GM18499 (cell line): ENCODE measurements at regions not wholly inside any gene's neighbourhood (a gene's known extent, or its start where the extent isn't known, plus 50 kb on each side); places are given as distances from the start of the nearest gene placed in this dataset.
"Not testable (repeated sequence)": the region's sequence is repeated elsewhere in the genome, so short reads cannot be mapped to it uniquely, and the experiment has no call there.

Source experiments
- ATAC-seq: cut with Tn5 transposase; IDR thresholded peaks from one replicate; pipeline ENCODE4 v1.9.1; 2021; ENCODE audit warnings: moderate number of reproducible peaks; ENCODE audit not compliant: insufficient read depth, unreplicated experiment

DNA sequence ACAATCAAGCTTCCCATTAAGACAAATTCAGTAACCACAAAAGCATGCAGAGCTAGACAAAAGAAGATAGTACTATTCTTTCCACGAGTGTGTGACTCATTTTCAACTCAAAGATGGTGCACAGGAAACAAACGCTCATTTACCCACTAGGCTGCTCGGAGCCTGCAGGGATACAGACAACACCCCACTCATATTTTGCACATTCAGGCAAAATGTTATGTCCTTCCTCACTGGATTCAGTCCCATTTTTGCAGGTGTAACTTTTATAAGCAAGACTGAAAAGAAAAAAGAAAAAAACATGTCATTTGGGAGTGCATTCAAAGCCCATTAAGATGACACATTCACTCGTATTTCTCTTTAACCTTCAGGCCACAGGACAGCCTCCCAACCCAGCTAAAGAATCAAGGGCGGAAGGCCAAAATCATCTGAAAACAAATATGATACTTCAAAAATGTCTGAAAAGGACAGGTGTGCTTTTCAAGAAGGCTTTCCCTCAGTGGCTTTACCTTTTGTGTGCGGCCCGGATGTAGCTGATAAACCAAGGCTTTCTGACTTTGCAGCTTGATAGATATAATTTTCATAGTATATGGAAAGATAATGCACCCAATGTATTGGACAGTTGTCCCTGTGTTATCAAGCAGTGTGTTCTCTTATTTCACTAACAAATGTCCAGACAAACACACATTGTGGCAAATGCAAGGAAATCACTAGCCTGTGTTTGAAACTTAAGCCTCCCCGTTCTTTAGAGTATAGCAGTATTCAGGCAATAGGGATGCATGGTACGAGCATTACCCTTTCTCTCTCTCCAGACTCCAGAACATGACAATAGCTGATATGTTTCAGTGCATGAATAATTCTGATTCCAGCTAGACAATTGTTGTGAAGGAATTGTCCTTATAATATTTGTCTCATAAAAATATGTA is 147.8 kb upstream of the KRR1 start:
- no peak for ATAC-seq

DNA sequence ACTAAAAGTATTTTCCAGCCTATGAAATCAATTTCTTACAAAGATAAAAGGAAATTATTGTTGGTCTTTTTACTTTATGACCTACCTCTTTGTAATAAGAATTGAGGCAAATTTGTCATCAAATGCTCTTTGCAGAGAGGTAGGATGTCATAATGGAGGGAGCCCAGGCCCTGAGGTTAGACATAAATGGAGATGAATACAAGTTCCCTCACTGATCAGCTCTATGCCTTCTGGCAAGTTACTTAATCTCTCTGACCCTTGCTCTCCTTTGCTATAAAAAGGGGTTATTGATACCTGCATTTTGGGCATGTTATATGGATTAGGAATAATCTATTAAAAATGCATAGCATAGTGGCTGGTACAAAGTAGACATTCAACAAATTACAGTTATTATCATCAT is 146.9 kb upstream of the KRR1 start:
- no peak for ATAC-seq

DNA sequence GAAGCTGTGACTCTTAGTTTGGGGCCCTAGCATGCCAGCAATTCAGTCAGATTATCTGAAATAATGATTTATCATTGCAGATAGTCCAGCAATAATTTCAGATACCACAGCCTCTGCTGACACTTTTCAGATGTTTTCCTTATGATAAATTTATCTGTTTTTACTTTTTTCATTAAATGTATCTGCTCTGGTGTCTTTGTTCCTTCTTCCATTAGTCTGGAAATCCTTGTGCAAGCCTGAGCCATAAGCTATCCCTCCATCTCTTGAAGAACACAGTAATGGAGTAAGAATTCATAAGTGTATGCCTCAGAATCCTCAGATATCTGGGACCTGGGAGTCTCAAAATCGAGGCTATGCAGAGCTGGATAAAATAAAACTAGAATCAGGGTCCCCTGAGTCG is 146.4 kb upstream of the KRR1 start:
- no peak for ATAC-seq

DNA sequence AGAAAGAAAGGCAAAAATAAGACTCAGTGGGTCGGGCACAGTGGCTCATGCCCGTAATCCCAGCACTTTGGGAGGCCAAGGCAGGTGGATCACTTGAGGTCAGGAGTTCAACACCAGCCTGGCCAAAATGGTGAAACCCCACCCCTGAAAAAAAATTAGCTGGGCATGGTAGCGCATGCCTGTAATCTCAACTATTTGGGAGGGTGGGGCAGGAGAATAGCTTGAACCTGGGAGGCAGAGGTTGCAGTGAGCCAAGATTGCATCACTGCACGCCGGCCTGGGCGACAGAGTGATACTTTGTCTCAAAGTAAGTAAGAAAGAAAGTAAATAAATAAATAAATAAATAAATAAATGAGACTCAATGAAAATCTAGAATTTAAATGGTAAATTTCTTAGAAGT is 145.9 kb upstream of the KRR1 start:
- not testable (repeated sequence) for ATAC-seq

DNA sequence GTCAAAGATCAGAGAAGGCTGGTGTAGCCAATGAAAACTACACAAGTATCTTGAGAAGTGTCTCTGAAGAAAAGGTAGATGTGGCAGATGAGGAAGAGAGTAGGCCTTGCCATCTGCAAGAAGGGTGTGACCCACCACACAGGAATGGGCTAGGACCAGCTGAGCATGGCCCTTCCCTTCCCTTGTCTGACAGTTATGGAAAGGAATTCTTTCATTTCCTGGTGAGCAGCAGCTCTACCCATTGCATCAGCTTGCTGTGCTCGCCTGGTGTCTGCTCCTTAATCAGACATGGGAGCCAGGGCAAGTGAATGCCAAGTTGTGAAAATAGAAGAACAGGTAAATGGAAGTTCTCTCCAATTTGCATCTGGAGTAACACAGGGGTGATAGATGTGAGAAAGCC is 145.2 kb upstream of the KRR1 start:
- no peak for ATAC-seq

DNA sequence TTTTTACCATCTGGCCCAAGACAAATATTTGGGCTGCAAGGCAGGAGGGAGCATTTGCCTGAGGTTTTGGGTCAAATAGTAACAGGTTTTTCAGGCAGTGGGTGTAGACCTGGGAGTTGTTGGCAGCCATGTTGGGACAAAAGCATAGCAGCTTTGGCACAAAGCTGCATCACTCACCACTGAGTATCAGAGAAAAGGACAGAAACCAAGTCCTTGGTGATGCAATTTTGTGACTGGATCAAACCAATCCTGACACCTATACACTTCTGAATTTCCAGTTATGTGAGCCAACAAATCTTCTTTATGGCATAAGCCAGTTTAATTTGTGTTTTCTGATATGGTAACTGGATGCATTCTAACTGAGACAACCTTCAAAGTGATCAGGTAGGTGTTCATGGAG is 144.8 kb upstream of the KRR1 start:
- ATAC-seq = no peak

DNA sequence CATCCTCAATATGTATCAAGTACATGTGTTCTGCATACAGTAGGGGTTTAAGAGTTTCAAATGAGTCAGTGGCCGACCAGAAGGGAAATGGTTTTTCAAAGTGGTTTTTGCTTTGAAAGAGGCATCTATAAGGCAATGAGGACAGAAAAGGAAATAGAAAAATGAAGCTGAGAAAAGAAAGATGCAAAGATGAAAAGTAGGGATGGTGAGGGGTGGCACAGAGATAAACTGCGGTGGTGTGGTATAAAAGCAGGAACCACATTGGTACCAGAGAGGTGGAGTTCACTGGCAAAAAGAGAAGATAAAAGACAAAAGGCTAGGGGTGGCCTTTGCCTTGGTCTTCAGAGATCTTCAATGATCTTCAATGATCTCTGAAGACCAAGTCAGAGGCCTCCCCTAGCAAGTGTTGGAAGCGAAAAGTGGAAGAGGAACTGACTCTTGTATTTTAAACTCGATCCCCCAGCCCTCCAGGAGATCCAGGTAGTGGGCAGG is 144.0 kb upstream of the KRR1 start:
- peak; percentile 76 for ATAC-seq

DNA sequence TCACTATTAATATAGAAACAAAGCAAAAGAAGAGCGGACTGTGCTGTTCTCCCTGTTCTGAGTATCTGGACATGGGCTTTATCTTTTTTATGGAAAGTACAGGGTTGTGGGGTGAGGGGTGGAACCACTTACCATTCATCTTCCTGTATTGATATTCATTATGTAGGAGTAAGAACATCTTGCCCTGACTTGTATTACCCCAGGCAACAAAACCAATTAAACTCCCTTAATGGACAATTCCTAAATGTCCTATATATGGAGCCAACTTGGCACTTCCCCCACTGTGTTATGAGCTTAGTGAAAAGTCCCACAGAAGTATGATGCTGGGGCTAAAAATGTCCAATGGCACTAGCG is 139.9 kb upstream of the KRR1 start:
- ATAC-seq = no peak

DNA sequence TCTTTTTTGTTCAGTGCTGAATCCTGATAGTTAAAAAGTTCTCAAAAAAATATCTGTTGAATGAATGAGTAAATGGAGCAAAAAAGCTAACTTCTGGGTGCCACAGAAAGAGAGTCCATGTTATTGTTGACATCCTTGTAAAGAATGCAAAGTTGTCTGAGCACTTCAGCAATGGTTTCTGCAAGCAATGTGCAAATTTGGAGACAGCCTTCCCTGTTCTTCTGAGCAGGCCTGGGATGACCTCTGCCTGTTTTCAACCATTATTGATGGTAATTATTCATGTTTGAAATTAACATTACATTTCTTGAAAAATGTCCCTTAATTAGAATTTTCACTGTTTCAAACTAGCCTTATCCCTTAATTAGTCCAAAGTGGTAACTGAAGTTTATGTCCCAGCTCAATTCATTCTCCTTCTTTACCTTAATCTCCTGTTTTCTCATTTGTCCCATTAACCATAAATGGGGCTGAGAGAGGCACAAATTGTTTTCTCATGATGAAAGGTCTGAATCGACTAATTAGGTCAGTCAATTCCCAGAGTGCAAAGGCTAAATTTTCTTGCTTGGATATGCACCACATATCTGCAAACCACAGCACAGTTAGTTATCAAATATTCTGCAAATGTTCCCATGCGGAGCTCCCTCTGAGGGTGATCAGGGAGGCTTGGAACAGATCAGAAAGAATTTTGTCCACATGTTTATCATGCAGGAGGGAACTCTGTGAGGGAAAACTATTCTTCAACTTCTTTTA is 139.4 kb upstream of the KRR1 start:
- ATAC-seq = no peak

DNA sequence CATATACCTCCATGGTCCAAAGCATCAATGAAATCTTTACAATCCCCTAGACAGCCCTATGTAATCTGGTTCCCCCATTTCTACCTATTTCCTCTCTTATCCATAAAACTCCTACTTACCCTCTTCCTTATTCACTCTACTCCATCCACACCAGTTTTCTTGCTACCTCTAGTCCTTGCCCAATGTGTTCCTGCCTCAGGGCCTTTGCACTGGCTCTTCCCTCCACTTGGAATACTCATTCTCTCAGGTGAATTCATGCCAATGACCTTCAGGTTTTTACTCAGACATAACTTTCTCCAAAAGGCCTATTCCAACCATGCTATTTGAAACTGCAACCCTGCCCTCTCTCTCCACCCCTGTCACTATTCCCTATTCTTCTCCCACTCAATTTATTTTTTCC is 138.7 kb upstream of the KRR1 start:
- ATAC-seq = no peak

DNA sequence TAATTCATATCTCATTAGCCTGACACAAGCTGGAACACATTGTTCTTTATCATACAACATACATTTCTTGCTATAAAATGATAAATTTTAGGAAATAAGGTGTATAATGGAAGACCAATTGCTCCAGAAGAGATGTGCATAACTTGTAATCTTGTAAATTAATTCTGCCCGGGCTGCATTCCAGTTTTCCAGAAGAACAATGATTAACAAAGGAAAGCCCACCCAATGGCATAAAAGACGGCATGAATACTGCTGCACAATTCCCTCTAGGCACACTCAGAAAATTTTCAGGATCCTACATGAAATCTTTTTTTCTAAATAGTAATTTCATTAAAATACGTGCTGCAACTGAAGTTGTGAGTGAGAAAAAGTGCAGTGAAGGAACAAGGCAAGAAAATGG is 137.4 kb upstream of the KRR1 start:
- no peak for ATAC-seq

DNA sequence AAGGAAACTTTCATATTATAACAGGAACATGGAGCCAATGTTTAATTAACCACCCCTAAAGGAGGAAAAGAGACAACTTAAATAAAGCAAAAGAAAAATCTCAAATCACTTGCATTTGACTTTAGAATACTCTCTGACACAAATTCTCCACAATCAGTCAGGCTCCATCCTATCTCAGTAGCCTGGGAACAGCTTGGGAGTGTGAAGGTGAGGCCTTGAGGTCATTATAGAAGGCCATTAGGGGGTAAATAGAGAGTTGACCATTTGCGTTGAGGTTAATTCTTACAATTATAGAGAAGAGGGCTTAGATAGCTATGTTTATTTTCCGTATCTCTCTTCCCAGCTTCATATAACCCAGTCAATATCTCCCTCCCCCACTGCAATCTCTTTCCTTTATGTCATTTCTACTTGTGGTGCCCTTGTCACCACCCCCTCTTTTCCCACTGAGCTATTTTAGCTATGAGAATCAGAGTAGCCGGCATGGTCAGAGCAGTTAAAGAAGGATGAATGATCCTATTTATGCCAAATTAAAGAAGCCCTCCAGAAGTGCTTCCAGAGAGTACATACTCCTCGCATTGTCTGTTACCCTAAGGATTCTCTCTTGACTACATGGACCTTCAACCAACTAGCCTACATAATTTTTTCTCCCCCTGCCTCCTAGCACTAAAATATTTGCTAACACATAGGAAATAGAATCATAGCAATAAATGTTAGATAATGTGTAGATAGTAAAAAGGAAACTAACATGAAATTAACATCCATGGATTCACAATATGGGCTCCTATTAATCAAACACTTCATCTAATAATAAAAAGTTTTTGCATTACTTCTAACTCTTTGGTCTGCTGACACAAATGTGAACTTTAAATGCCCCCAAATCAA is 135.2 kb upstream of the KRR1 start:
- ATAC-seq = no peak

DNA sequence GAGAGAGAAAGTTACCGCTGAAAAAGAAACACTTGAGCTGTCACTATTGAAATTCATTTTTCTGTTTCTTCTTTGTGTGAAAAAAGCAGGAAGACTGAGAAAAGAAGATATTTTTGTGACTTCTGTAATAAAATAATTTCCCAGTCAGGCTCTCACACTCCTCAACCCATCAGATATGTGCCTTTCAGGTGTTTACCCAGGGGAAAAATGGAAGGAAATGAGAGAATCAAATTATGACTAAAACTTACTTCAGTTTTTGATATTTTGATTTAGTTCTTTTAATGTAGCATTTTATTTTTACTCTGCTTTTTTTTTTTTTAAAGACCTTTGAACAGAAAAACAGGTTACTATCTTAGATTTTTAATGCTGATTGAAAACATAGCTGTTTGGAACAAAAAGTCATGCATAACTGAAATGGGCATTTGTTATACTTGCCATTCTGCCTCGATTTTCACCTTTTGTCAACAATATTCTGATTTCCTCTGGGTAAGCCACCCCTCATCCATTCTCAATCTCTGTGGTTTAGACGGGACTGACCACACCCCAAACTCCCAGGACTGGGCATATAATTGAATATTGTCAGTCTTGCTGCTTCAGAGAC is 133.2 kb upstream of the KRR1 start:
- no peak for ATAC-seq

DNA sequence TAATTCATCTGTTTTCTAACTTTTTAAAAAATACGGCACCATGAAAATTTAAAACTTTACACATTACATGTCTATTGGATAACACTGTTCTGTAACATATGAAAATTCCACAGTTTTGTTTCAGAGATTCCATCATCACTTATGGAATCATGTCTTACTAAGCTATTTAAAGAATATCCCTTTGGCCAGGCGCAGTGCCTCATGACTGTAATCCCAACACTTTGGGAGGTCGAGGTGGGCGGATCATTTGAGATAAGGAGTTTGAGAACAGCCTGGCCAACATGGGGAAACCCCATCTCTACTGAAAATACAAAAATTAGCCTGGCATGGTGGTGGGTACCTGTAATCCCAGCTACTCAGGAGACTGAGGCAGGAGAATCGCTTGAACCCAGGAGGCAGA is 131.7 kb upstream of the KRR1 start:
- not testable (repeated sequence) for ATAC-seq

DNA sequence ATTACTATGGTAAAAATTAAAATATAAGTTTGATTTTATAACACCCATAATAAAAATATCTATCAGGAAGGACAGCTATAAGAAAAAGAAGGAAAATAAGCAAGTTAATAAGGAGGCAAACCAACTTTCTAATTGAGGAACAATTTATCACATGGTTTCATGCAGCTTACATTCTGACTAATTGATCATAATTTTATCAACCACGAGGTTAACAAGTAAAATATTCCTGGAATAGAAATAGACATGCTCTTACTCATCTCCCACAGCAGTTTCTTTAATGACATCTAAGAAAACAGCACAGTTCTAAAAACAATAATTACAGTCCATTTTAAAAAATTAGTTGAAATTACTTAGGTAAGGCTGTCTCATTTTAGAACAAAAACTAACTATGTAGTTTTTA is 130.8 kb upstream of the KRR1 start:
- ATAC-seq = no peak

DNA sequence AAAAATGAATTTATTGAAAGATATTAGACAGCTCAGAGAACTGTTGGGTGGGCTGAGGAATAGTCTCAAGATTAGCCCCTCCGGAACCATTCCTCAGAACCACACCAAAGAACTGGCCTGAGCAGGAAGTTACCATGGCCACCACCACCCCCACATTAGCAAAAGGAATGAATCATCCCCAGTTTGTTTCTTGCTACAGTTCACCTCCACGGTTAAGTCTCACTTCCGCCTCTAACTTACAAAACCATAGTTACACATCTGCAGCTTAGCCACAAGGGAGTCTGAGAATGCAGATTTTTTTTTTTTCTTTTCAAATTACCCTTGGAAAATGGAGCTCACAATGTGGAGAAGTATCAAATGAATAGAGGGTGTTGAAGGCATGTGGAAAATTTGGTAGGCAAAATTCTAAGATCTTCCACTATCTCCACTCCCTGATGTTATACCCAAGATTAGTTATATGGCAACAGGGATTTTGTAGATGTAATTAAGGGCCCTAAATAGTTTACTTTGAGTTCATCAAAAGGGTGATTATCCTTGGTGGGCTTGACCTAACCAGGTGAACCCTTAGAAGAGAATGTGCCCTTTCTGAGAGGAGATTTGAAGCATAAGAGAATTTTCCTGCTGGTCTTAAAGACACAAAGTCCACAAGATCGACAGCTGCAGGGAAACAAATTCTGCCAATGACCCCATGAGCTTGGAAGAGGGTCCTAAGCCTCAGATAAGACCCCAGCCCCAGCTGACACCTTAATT is 129.8 kb upstream of the KRR1 start:
- ATAC-seq = peak; percentile 98

DNA sequence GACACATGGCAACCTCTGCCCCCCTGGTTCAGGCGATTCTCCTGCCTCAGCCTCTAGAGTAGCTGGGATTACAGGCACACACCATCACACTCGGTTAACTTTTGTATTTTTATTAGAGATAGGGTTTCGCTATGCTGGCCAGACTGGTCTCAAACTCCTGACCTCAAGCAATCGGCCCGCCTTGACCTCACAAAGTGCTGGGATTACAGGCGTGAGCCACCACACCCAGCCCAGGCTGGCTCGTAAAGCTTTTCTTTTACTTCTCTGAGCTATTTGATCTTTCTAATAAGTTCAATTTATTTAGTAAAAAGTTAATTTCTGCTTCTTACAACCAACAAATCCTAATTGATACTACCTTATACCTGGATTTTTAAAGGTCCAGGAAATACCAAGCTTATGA is 127.4 kb upstream of the KRR1 start:
- no peak for ATAC-seq

DNA sequence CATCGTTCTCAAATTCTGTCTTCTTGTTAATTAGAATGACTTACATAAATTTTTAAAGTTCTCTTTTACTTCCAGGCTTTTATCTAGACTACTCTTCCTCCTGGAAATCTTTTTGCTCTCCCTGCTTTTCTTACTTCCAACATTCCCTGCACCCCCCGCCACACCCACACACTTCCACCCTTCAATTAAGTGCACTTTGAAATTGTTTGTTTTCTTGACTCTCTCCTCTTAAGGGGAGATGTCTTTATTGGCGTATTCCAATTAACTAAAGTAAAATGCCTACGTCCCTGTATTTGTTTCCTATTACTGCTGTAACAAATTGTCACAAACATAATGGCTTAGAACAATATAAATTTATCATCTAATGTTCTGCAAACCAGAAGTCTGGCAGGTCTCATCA is 125.2 kb upstream of the KRR1 start:
- no peak for ATAC-seq

DNA sequence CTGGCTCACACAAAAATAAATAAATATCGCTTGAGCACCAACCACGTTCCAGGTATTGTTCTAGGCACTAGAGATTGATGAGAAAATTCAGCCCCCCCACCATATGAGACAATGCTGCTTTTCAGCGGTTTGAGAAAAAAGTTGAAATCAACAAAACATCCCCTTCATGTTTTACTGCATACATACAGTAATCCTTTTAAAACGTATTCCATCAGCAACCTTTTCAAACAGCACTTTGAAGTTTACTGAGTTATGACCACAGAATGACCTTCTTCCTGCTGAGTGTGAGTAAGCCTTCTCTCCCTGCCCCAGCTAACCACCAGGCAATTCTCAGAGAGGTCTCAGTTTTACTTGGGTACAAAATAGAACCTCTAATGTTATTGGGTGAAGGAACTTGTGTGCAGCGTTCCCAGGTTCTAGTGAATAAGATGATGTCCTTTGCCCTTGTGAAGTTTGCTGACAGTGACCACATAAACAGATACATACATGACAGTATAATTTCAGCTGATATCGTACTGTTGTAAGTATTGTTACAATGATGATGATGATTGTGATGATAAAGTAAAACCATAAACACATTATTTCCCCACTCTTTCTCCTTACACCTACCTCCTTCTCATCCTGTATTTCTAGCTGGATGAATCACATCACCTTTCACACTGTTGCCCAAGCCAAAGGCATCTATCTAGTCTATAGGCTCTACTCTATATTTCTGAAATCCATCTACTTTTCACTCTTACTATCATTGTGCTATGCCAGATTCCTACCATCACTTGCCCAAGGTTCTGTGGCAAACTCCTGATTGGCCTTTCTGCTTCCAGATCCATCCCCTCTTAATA is 124.4 kb upstream of the KRR1 start:
- peak; percentile 84 for ATAC-seq
